Activated T-cell treated with anti-CD3 and anti-CD28 coated beads for 1 hour (primary cell): ENCODE measurements at regions not wholly inside any gene's neighbourhood (a gene's known extent, or its start where the extent isn't known, plus 50 kb on each side); places are given as distances from the start of the nearest gene placed in this dataset.
"Not testable (repeated sequence)": the region's sequence is repeated elsewhere in the genome, so short reads cannot be mapped to it uniquely, and the experiment has no call there.

Source experiments
- DNase-seq: peaks from one replicate; pipeline ENCODE4 v3.0.0-alpha.2; 2020; ENCODE audit warnings: low read depth

- DNase-seq, result no peak
Measured at GRCh38 chr10:33101392-33101787, 143.4 kb upstream of the ITGB1 start.

- no peak for DNase-seq
Measured at GRCh38 chr10:33100781-33101391, 142.9 kb upstream of the ITGB1 start.

GRCh38 chr10:33099748-33100147 is 141.7 kb upstream of the ITGB1 start:
- DNase-seq, result no peak

GRCh38 chr10:33098951-33099663 is 141.1 kb upstream of the ITGB1 start:
- no peak for DNase-seq

GRCh38 chr10:33095867-33096815 is 138.1 kb upstream of the ITGB1 start:
- DNase-seq, result no peak

- no peak for DNase-seq
Measured at GRCh38 chr10:33094263-33095051, 136.4 kb upstream of the ITGB1 start.

GRCh38 chr10:33093362-33093761 is 135.3 kb upstream of the ITGB1 start:
- DNase-seq, result no peak

GRCh38 chr10:33092596-33092995 is 134.6 kb upstream of the ITGB1 start:
- DNase-seq, result no peak

- no peak for DNase-seq
Measured at GRCh38 chr10:33091201-33091600, 133.2 kb upstream of the ITGB1 start.

GRCh38 chr10:33088990-33089389 is 131.0 kb upstream of the ITGB1 start:
- DNase-seq, result no peak

- no peak for DNase-seq
Measured at GRCh38 chr10:33087922-33088321, 129.9 kb upstream of the ITGB1 start.

- no peak for DNase-seq
Measured at GRCh38 chr10:33087152-33087551, 129.1 kb upstream of the ITGB1 start.

- no peak for DNase-seq
Measured at GRCh38 chr10:33086100-33086499, 128.1 kb upstream of the ITGB1 start.

GRCh38 chr10:33085313-33085833 is 127.3 kb upstream of the ITGB1 start:
- DNase-seq, result no peak

GRCh38 chr10:33084453-33084852 is 126.4 kb upstream of the ITGB1 start:
- no peak for DNase-seq

- no peak for DNase-seq
Measured at GRCh38 chr10:33082373-33082895, 124.4 kb upstream of the ITGB1 start.

- not testable (repeated sequence) for DNase-seq
Measured at GRCh38 chr10:33080467-33080866, 122.4 kb upstream of the ITGB1 start.

GRCh38 chr10:33074443-33074842 is 116.4 kb upstream of the ITGB1 start:
- no peak for DNase-seq

GRCh38 chr10:33073641-33074415 is 115.8 kb upstream of the ITGB1 start:
- DNase-seq, result no peak

- no peak for DNase-seq
Measured at GRCh38 chr10:33071857-33072256, 113.8 kb upstream of the ITGB1 start.

GRCh38 chr10:33070101-33070500 is 112.1 kb upstream of the ITGB1 start:
- no peak for DNase-seq
